ENCODE measurements at regions not wholly inside any gene's neighbourhood (a gene's known extent, or its start where the extent isn't known, plus 50 kb on each side); places are given as distances from the start of the nearest gene placed in this dataset.

DNA sequence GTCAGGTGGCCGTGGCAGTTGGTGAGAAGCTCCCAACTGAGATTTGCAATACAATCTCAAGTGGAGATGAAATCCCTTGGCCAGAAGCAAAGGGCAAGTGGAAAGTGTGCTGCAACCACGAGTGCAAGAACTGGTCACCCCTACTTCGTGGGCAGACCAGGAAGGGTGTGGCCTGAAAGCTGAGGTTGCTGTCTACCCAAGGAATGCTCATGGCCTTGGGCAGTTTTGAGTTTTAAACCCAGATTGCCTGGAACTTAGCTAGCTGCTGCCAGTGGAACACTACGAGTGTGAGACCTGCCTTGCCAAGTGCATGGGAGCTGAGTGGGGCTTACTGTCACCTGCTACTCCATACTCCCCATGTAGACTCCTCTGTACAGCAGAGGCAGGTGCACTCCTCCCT is 113.3 kb upstream of the FAT3 start:
- TF ChIP-seq POLR2A (IDR thresholded peaks at IDR 0.05), result no peak
- TF ChIP-seq CTCF (IDR thresholded peaks at IDR 0.05 in 4 of 5, conservative IDR thresholded peaks at IDR 0.05 in 1 of 5), result no peak
